ENCODE measurements at regions not wholly inside any gene's neighbourhood (a gene's known extent, or its start where the extent isn't known, plus 50 kb on each side); places are given as distances from the start of the nearest gene placed in this dataset.
"Not testable (repeated sequence)": the region's sequence is repeated elsewhere in the genome, so short reads cannot be mapped to it uniquely, and the experiment has no call there.

DNA sequence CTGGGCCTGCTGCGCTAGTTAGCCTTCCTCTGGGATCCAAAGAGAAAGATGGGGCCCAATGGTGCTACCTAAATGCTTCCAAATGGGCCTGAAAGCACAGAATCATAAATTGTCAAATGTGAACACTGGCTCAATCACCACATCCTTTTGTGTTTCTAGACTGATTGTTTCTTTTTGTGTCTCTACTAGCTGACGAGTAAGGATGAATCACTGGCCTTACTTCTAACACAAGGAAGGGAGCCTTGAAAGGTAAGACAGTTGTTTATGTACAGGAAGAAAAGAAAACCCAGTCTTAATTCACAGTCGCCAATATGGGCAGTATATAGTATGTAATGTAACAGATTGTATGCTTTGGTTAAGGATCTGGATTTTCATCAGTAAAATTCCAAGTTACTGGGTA is 89.5 kb downstream of the ZNF92 start:
- TF ChIP-seq, protein P1, sequence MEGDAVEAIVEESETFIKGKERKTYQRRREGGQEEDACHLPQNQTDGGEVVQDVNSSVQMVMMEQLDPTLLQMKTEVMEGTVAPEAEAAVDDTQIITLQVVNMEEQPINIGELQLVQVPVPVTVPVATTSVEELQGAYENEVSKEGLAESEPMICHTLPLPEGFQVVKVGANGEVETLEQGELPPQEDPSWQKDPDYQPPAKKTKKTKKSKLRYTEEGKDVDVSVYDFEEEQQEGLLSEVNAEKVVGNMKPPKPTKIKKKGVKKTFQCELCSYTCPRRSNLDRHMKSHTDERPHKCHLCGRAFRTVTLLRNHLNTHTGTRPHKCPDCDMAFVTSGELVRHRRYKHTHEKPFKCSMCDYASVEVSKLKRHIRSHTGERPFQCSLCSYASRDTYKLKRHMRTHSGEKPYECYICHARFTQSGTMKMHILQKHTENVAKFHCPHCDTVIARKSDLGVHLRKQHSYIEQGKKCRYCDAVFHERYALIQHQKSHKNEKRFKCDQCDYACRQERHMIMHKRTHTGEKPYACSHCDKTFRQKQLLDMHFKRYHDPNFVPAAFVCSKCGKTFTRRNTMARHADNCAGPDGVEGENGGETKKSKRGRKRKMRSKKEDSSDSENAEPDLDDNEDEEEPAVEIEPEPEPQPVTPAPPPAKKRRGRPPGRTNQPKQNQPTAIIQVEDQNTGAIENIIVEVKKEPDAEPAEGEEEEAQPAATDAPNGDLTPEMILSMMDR (IDR thresholded peaks at IDR 0.05), result no peak
- H3K9me3 Mint-ChIP-seq, result no peaks in the 10 kb centered on the region
- H3K27ac Mint-ChIP-seq, result no peak overlapping the region

DNA sequence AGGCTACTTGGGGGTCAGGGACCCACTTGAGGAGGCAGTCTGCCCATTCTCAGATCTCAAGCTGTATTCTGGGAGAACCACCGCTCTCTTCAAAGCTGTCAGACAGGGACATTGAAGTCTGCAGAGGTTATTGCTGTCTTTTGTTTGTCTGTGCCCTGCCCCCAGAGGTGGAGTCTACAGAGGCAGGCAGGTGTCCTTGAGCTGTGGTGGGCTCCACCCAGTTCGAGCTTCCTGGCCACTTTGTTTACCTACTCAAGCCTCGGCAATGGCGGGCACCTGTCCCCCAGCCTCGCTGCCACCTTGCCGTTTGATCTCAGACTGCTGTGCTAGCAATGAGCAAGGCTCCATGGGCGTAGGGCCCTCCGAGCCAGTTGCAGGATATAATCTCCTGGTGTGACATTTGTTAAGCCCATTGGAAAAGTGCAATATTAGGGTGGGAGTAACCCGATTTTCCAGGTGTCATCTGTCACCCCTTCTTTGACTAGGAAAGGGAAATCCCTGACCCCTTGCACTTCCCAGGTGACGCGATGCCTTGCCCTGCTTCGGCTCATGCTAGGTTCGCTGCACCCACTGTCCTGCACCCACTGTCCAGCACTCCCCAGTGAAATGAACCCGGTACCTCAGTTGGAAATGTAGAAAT is 96.4 kb downstream of the ZNF92 start:
- not testable (repeated sequence) for H3K9me3 Mint-ChIP-seq; H3K4me1 Mint-ChIP-seq (ENCODE audit: low read depth); H3K4me3 Mint-ChIP-seq; H3K27me3 Mint-ChIP-seq (ENCODE audit: insufficient read depth); DNase-seq; H3K27ac Mint-ChIP-seq; H3K36me3 Mint-ChIP-seq (ENCODE audit: low read depth)

More for the DNA sequence above, 89.5 kb downstream of the ZNF92 start:
- no peak for DNase-seq
- no peak overlapping the region for H3K4me3 Mint-ChIP-seq
- no peaks in the 10 kb centered on the region for H3K36me3 Mint-ChIP-seq (ENCODE audit: low read depth)
- no peaks in the 10 kb centered on the region for H3K4me1 Mint-ChIP-seq (ENCODE audit: low read depth)
- H3K27me3 Mint-ChIP-seq (ENCODE audit: insufficient read depth), result peaks cover 4% of the 10 kb centered on the region

DNA sequence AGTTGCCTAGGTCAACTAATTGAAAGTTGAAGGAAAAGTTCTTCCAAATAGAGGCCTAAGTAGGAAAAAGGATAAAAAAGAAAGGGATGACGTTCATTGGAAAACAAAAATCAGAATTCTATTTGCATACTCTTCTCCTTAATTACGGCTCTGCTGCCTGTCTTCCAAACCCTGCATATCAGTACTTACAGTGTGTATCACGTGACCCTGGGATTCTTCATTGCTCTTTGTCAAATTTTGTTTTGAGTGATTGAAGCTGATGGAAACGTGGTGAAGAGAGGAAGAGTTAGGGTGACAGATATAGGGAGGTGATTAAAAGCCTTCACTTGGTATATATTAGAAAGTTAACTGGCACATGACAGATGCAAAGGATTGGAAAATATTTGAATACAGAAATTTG is 97.9 kb downstream of the ZNF92 start:
- no peak overlapping the region for H3K4me3 Mint-ChIP-seq
- no peak for DNase-seq
- no peaks in the 10 kb centered on the region; the same call in 1 of the 2 replicates for H3K9me3 Mint-ChIP-seq
- no peaks in the 10 kb centered on the region for H3K36me3 Mint-ChIP-seq (ENCODE audit: low read depth)
- TF ChIP-seq, protein P1 (IDR thresholded peaks at IDR 0.05), result no peak
- no peaks in the 10 kb centered on the region for H3K4me1 Mint-ChIP-seq (ENCODE audit: low read depth)
- H3K27me3 Mint-ChIP-seq (ENCODE audit: insufficient read depth), result peaks cover 2% of the 10 kb centered on the region
- no peak overlapping the region for H3K27ac Mint-ChIP-seq

DNA sequence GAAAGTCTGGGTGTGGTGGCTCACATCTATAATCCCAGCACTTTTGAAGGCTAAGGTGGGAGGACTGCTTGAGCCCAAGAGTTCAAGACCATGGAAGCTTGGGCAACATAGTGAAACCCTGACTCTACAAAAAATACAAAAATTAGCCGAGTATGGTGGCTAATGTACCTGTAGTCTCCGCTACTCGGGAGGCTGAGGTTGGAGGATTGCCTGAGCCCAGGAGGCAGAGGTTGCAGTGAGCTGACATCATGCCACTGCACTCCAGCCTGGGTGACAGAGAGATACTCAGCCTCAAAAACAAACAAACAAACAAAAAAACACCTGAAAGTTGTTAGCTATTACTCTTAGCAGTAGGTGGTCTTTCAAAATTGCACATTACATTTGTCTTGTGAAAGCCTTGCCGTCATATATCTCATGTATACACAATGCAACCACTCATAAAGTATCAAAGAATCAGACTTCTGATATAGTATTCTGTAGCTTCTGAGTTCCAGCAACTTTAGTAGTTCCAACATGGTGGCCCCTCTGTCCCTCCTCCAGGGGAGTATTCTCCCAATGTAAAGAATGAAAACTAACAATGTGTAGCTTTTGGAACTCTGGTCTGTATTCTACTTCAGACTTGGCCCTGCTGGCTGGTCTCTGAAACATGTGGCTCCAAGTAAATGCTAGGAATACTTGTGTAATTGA is 101.5 kb downstream of the ZNF92 start:
- H3K4me3 Mint-ChIP-seq, result no peak overlapping the region

DNA sequence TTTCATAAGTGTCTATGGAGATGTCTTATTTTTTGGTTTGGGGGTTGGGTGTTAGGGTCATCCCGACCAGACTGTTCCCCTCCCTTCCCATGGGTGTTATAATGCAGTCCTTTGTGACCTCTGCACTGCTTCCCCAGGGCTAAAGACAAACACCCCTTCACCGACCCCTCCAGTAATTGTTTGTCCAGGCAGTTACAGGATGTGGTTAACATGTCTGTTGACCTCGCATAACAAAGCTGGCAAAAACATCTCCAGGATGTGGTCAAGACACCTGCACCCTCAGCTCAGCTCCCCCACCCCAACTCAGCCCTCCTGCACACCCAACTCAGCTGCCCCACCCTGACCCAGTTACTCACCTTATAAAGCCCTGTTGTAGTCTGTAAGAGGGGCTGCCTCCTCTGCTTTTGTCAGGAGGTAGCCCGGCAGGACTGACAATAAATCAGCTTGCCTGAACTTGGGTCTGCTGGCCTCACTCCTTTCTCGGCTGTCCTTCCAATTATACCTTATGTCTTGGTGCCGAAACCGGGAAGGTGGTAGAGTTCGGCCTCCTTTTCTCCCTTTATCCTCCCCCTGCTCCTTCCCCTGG is 102.2 kb downstream of the ZNF92 start:
- Mint-ChIP-seq H3K9me3 (peaks cover 5% of the 10 kb centered on the region; the same call in 1 of the 2 replicates), H3K27ac (no peak overlapping the region), H3K4me1 (ENCODE audit: low read depth) (no peaks in the 10 kb centered on the region), H3K36me3 (ENCODE audit: low read depth) (no peaks in the 10 kb centered on the region), H3K4me3 (no peak overlapping the region), H3K27me3 (ENCODE audit: insufficient read depth) (peaks cover 10% of the 10 kb centered on the region)
- TF ChIP-seq, protein P1 (IDR thresholded peaks at IDR 0.05), result no peak
- DNase-seq, result no peak

More for the DNA sequence above, 101.5 kb downstream of the ZNF92 start:
- DNase-seq, result no peak
- no peak overlapping the region for H3K27ac Mint-ChIP-seq
- H3K4me1 Mint-ChIP-seq (ENCODE audit: low read depth), result no peaks in the 10 kb centered on the region
- TF ChIP-seq, protein P1 (IDR thresholded peaks at IDR 0.05), result no peak
- H3K27me3 Mint-ChIP-seq (ENCODE audit: insufficient read depth), result peaks cover 10% of the 10 kb centered on the region
- no peaks in the 10 kb centered on the region for H3K36me3 Mint-ChIP-seq (ENCODE audit: low read depth)
- peaks cover 5% of the 10 kb centered on the region; the same call in 1 of the 2 replicates for H3K9me3 Mint-ChIP-seq

DNA sequence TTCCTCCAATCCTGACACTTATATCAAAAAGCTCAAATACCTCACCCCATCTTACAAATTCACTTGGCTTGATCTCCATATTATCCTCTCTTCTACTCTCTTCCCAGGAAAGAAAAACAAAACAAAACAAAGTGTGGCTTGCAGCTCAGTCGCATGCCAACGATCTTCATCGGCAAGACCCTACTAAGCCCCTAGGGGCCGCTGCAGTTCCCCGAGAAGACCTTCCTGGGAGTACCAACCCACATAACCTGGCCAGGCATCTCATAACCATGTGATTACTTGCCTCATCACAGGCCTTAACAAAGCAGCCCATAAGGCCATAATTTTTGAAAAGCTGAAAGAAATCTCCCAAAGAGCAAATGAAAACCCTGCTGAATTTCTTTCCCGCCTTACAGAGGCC is 103.7 kb downstream of the ZNF92 start:
- no peak for DNase-seq
- H3K27ac Mint-ChIP-seq, result no peak overlapping the region
- H3K36me3 Mint-ChIP-seq (ENCODE audit: low read depth), result no peaks in the 10 kb centered on the region
- no peak overlapping the region for H3K4me3 Mint-ChIP-seq
- peaks cover 10% of the 10 kb centered on the region for H3K27me3 Mint-ChIP-seq (ENCODE audit: insufficient read depth)
- H3K4me1 Mint-ChIP-seq (ENCODE audit: low read depth), result no peaks in the 10 kb centered on the region
- TF ChIP-seq, protein P1 (IDR thresholded peaks at IDR 0.05), result peak; percentile 44
- H3K9me3 Mint-ChIP-seq, result peaks cover 5% of the 10 kb centered on the region; the same call in 1 of the 2 replicates

Data from HFFc6 (cell line).